ENCODE measurements at regions not wholly inside any gene's neighbourhood (a gene's known extent, or its start where the extent isn't known, plus 50 kb on each side); places are given as distances from the start of the nearest gene placed in this dataset.

- no peak for TF ChIP-seq CTCF (IDR thresholded peaks at IDR 0.05)
- Histone ChIP-seq H3K9me3 (ENCODE audit: control insufficient read depth, low read length) (no peaks in the 10 kb centered on the region), H3K27me3 (ENCODE audit: control insufficient read depth, insufficient read depth, low read length) (no peaks in the 10 kb centered on the region), H3K36me3 (ENCODE audit: control insufficient read depth, insufficient read depth, low read length) (no peaks in the 10 kb centered on the region), H3K9ac (no peak overlapping the region), H3K4me2 (ENCODE audit: low read length) (no peak overlapping the region), H3K4me3 (ENCODE audit: low read depth, low read length) (no peak overlapping the region), H3K27ac (no peak overlapping the region), H3K4me1 (no peaks in the 10 kb centered on the region), H2AFZ (no peak overlapping the region), H3K79me2 (no peaks in the 10 kb centered on the region)
Observed at GRCh38 chr12:88638388-88638787, 58.1 kb upstream of the KITLG start.

- Histone ChIP-seq H3K4me2 (ENCODE audit: low read length) (no peak overlapping the region), H3K9me3 (ENCODE audit: control insufficient read depth, low read length) (no peaks in the 10 kb centered on the region), H3K27ac (no peak overlapping the region), H3K4me1 (no peaks in the 10 kb centered on the region), H3K4me3 (ENCODE audit: low read depth, low read length) (no peak overlapping the region), H3K79me2 (no peaks in the 10 kb centered on the region), H3K9ac (no peak overlapping the region), H3K27me3 (ENCODE audit: control insufficient read depth, insufficient read depth, low read length) (no peaks in the 10 kb centered on the region), H2AFZ (no peak overlapping the region), H3K36me3 (ENCODE audit: control insufficient read depth, insufficient read depth, low read length) (no peaks in the 10 kb centered on the region)
- no peak for TF ChIP-seq CTCF (IDR thresholded peaks at IDR 0.05)
Observed at GRCh38 chr12:88634008-88634407, 53.7 kb upstream of the KITLG start.

- H2AFZ ChIP-seq, result no peak overlapping the region
- no peak overlapping the region for H3K4me2 ChIP-seq (ENCODE audit: low read length)
- no peaks in the 10 kb centered on the region for H3K79me2 ChIP-seq
- H3K4me1 ChIP-seq, result no peaks in the 10 kb centered on the region
- H3K27ac ChIP-seq, result no peak overlapping the region
- no peaks in the 10 kb centered on the region for H3K36me3 ChIP-seq (ENCODE audit: control insufficient read depth, insufficient read depth, low read length)
- no peak overlapping the region for H3K4me3 ChIP-seq (ENCODE audit: low read depth, low read length)
- no peaks in the 10 kb centered on the region for H3K27me3 ChIP-seq (ENCODE audit: control insufficient read depth, insufficient read depth, low read length)
- no peak overlapping the region for H3K9ac ChIP-seq
- no peaks in the 10 kb centered on the region for H3K9me3 ChIP-seq (ENCODE audit: control insufficient read depth, low read length)
- peak; percentile 26 for TF ChIP-seq CTCF (IDR thresholded peaks at IDR 0.05)
Observed at GRCh38 chr12:88633312-88633711, 53.0 kb upstream of the KITLG start.

- TF ChIP-seq CTCF (IDR thresholded peaks at IDR 0.05), result no peak
Observed at GRCh38 chr12:88630561-88630960, 50.3 kb upstream of the KITLG start.

More at GRCh38 chr12:88630561-88630960, 50.3 kb upstream of the KITLG start:
- Histone ChIP-seq H3K36me3 (ENCODE audit: control insufficient read depth, insufficient read depth, low read length) (no peaks in the 10 kb centered on the region), H2AFZ (no peak overlapping the region), H3K27me3 (ENCODE audit: control insufficient read depth, insufficient read depth, low read length) (no peaks in the 10 kb centered on the region), H3K4me2 (ENCODE audit: low read length) (no peak overlapping the region), H3K79me2 (no peaks in the 10 kb centered on the region), H3K9me3 (ENCODE audit: control insufficient read depth, low read length) (no peaks in the 10 kb centered on the region), H3K9ac (no peak overlapping the region), H3K27ac (no peak overlapping the region), H3K4me1 (no peaks in the 10 kb centered on the region), H3K4me3 (ENCODE audit: low read depth, low read length) (no peak overlapping the region)
